Panc1 (cell line): ENCODE measurements at regions not wholly inside any gene's neighbourhood (a gene's known extent, or its start where the extent isn't known, plus 50 kb on each side); places are given as distances from the start of the nearest gene placed in this dataset.

Source experiments
- POLR2AphosphoS5 ChIP-seq: IDR thresholded peaks from 2 replicates; pipeline ENCODE4 v1.6.1; 2012; ENCODE audit warnings: mild to moderate bottlenecking, low read depth, low read length, moderate library complexity
- TCF7L2 ChIP-seq: IDR thresholded peaks from 2 replicates; pipeline ENCODE4 v1.6.1; 2011; ENCODE audit warnings: mild to moderate bottlenecking, low read depth, low read length, inconsistent platforms
- TF ChIP-seq, protein P1 (sequence below): fragments of 450-650 bp; IDR thresholded peaks from 2 replicates; pipeline ENCODE4 v1.5.1; 2017; ENCODE audit warnings: mild to moderate bottlenecking

GRCh38 chr1:56197946-56198345, 381.4 kb downstream of the PLPP3 start:
- TF ChIP-seq, protein P1, sequence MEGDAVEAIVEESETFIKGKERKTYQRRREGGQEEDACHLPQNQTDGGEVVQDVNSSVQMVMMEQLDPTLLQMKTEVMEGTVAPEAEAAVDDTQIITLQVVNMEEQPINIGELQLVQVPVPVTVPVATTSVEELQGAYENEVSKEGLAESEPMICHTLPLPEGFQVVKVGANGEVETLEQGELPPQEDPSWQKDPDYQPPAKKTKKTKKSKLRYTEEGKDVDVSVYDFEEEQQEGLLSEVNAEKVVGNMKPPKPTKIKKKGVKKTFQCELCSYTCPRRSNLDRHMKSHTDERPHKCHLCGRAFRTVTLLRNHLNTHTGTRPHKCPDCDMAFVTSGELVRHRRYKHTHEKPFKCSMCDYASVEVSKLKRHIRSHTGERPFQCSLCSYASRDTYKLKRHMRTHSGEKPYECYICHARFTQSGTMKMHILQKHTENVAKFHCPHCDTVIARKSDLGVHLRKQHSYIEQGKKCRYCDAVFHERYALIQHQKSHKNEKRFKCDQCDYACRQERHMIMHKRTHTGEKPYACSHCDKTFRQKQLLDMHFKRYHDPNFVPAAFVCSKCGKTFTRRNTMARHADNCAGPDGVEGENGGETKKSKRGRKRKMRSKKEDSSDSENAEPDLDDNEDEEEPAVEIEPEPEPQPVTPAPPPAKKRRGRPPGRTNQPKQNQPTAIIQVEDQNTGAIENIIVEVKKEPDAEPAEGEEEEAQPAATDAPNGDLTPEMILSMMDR: no peak
- TF ChIP-seq POLR2AphosphoS5: no peak
- no peak for TF ChIP-seq TCF7L2
